Fibroblast of peridontal ligament (primary cell): ENCODE measurements at regions not wholly inside any gene's neighbourhood (a gene's known extent, or its start where the extent isn't known, plus 50 kb on each side); places are given as distances from the start of the nearest gene placed in this dataset.

Source experiments
- DNase-seq: peaks from one replicate; pipeline ENCODE4 v3.0.0-alpha.2; 2010; ENCODE audit errors: extremely low read depth

DNA sequence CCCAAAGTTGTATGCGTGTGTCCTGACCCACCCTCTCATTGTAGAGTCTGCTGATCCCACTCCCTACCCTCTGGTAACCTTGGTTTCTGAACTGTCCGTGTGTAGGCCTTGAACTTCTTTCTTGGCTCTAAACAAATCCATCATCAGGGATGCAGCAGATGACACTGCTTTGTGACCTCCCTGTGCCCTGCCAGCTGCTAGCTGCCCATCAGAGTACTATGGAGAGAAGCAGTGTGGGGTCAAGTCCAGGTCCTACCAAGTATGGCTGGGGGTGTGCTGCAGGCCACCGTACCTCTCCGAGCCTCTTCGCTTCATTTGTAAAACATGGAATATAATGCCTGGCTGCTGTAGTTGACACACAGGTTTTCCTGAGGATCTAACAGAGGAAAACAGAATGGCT, 183.5 kb upstream of the RBPJ start:
- DNase-seq, result no peak

DNA sequence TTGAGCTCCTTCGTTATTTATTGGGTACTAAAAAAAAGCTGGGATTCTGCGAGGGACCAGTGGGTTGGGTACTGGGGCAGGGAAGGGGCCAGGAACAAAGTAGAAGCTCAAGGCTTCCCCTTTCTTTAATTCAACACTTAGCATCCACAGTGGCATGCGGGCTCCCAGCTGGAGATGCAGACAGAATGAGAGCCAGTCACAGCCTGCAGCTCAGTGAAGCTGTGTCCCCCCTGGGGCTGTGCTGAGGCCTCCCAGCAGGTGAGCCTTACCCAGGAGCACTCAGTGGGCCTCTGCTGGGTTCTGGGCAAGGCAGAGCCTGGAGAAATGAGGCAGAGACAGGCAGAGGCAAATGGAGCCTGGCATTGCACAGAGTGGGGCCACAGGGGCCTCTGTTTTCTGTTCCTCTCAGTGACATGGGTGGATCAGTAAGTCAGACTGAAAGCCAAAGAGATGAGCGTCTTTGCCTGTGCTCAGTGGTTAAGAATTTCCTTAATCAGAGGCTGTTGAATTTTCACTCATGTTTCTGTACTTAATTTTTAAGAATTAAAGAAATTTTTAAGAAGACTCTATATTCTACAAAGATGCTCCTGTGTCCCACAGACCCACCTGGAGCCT, 181.4 kb upstream of the RBPJ start:
- no peak for DNase-seq

DNA sequence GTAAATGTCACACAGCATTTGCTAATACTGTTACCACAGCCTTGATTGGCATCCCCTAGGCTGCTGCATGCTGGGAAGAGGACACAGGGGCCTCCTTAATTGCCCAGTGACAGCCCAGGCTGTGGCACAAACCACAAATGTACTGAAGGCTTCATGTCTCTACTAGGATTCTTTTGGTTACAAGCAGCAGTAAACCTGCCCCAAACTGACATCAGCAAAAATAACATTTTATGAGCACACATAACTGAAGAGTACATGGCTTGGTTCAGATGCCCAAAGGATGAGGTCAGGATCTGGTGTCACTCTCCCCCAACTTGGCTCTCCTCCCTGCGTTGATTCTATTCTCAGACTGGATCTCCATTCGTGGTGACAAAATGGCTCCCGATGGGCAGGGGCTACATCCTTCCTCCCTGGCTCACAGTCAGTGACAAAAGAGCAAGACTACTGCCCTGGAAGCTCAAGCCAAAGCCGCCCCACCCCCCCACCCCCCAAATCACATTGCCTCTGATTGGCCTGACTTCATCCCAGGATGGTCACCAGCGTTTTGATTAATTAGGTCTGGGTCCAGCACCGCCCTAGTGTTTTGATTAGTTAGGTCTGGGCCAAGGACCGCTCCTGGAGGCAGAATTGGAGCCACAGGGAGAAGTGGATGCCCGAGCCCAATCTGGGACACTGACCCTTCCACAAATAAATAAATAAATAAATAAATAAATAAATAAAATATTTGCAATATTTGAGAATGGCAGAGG, 180.5 kb upstream of the RBPJ start:
- DNase-seq, result peak; percentile 68

DNA sequence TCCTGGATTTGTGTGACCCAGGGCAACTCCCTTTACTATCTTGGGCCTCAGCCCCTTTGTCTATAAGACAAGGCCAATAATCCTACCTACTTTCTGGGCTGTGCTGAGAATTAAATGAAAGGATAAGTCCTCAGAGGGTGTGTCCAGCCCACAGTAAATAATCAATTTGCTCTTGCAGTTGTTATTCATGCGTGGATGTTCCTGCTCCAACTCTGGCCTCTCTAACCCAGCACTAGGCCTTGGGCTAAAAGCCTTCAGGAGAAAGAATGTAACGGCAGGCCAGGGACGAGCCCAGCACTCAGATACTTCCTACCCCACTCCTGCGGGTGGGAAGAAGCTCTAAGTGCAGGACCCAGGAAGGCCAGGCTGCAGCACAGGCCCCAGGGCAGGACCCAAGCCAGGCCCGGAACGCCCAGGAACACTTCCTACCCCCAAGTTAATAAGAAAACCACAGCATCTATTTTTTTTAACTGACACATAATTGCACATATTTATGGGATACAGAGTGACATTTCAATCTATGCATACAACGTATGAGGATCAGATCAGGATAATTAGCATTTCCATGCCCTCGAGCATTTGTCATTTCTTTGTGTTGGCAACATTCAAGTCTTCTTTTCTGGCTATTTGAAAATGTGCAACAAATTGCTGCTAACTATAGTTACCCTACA, 179.6 kb upstream of the RBPJ start:
- DNase-seq, result no peak

DNA sequence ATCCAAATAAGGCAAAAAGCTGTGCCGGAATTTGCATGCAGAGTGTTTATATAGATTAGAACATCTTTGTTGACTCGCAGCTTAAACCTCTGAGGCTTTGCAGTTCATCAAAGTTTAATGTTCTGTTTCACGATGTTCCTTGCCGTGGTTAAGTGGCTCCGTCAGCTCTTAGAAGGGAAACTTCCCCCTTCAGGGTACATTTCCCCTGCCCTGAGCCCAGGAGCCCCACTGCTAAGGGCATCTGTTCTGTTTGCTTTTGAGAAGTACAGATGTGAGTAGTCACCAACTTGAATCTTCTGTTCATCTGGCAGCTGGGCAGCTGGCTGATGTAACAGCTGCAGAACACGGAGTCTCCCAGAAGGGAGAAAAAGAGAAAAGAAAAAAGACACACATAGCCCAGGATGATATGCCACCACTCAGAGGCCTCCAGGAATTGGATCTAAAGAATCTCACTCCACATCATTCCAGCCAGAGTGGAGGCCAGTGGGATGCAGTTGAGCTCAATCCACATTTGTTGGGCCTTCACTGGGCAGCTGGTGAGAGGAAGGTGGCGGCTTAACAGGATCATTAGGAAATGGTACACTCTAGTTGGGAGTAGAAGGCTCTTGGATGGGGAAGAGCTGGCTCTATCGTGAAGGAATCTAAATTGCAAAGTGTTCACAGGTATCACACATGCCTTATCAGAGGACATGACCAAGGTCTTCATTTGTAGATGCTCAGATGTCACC, 178.7 kb upstream of the RBPJ start:
- peak; percentile 73 for DNase-seq

DNA sequence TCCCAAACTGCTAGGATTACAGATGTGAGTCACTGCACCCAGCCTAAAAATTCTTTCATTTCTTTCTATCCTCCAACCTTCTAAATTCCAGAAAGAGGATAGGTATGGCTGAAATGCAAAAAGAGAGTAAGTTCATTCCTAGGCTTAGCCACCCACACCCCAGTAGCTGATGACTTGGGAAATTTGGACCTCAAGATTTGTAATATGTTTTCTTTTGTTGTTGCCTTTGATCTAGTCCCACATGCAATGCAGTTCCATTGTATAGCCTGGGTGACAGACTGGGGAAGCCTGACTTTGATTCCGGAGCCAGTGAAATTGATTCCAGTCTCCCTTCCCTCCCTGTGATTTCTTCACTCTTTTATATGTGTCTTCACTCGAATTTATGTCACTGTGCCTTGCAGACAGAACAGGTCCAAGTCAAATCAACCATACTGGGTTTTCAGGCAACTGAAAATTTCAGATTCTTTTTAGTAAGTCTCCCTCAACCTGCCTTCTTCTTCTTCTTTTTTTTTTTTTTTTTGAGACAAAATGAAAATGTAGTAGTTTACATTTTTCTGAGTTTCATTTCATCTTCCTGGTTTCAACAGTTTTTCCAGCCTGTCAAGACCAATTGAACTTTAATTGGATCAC, 176.2 kb upstream of the RBPJ start:
- DNase-seq, result no peak

DNA sequence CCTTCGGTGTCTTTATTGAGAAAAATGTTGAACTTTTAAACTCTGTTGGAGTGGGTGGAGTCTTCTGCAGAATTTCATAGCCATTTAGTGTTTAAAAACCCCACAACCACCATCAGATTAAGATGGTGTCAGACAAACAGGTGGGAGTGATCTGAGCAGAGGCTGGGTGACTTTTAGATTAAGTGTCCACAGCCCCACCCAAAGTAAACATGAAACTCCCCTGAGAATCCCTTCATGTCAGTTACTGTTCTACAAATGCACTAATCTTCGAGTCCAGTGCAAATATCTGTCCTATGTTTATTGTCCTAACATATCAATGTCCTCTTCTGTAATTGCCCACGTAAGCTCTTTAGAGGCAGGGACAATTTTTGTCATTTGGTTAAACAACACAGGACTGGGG, 175.6 kb upstream of the RBPJ start:
- no peak for DNase-seq

DNA sequence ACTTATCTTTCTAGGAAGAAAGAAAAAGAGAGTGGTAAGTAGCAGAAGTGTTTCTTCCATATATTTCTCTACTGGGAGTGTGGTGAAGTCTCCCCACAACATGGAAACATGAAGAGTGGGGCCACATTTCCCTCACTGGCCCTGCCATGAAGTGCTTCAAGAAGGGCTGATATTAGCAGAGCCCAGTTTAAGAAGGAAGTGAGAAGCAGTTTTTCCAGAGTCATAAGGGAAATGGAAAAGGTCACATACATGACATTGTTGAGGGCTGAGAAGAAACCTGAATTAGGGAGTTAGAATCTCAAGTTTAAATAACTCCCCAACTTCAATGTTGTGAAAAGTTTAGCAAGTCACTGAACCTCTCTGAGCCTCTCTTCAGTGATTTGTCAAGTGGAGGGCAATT, 171.9 kb upstream of the RBPJ start:
- DNase-seq, result no peak

DNA sequence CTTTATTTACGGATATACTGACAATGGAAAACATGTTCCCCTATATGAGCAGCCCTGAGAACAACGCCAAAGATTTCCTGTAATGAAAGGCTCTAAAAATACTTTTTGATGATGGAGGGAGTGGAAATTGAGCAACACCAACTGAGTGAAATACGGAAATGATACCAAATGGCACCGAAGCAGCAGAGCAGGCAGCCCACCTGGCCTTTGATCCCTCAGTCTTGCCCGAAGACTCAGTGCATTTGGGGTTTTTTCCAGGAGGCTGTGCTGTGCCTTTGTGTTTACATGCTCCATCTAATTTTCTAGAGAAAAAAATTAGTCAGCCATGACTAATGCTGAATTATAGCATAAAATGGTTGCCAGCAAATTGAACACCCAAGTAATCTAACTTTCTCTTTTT, 169.9 kb upstream of the RBPJ start:
- DNase-seq, result peak; percentile 69

DNA sequence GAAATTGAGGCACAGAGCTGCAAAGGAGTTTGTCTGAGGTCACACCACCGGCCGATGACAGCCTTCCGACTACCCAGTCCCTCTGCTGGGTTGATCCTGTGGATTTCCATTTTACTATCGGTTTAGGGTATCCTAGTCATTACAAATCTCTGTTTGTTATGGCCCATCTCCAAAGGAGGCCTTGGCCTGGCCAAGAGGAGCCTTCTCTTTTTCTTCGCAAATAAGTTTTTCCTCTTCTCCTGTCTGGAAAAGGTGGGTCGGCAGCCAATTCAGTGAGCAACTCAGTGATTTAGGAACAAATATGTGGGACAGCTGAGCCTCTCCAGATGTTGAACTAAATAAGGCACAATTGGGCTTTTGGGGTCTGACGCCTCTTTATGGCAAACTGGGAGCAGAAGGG, 169.2 kb upstream of the RBPJ start:
- peak; percentile 29 for DNase-seq

DNA sequence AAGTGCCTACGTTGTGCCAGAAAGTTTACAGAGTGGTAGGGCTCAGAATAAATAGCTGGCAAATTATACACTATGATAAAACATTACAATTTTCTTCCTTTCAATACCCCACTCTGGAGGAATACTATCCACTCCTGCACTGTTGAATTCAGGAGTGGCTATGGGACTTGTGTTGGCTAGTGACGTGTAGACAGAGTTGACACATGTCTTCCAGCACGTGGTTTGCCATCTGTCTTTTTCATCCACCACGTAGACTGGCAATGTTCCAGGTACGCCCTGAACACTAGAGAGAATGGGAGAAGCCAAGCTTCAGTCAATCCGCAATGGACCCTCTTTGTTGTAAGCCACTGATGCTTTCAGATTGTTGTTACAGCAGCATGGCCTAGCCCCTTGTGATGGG, 168.8 kb upstream of the RBPJ start:
- DNase-seq, result no peak

DNA sequence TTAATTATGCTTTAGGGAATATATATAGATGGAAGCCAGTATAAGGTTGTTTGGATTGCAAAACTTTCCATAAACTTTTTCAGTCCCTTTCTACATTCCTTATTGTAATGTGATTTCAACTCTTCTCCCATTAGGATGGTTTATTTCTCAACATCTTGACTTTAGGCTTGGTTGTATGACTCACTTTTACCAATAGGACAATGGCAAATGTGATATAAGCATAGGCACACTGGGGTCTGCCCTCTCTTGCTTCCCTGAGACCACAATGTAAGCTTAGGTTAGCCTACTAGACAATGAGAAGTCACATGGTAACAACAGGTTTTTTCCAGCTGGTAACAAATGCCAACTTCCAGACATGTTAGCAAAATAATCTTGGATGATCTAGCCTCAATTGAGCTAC, 163.3 kb upstream of the RBPJ start:
- DNase-seq, result peak; percentile 40

DNA sequence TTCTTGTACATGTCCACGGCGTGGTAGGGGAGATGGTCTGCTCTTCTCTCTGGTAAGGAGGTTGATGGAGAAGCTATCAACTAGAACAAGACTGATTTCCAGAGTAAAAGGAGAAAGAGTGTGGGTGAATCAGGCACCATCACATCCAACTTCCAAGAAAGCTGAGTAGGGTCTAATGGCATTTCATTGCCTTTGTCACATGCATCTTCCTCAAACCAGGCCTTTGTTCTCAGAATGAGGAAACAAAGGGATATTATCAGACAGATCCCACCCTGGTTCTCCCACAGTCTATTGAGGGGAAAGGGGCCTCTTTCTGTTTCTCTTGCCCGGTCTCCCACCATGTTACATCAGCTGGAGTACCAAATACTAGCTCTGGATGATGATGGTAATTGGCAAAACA, 160.2 kb upstream of the RBPJ start:
- no peak for DNase-seq

DNA sequence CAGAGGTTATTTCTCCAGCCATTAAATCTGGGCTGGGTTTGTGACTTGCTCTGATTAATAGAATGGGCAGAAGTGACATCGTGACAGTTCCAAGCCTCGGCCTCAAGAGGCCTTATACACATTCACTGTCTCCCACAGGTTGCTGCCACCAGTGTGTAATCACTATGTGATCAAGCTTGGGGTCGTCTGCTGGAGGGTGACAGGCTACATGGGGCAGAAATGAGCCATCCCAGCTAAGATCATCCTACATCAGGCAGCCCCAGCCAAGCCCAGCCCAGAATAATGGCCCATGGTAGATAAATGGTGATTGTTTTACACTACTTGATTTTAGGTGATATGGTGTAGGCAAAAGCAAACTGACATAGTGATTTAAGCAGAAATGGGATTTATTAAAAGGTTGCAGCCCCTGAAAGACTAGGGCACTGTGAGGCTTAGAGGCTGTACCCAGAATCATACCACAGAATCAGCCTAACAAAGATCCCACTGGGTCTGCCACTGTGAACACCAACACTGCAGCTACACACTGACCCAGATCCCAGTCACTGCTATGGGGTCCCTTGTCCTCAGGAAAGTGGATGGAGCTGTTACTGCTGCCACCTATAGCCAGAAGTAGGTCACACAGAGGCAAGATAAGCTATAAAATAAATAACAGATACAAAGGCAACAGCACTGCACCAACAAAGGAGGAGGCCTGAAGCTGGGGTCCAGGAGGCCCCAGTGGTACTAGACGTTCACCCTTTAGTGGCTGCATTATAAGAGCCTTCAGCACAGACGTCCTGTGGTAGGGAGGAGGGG, 159.6 kb upstream of the RBPJ start:
- DNase-seq, result no peak

DNA sequence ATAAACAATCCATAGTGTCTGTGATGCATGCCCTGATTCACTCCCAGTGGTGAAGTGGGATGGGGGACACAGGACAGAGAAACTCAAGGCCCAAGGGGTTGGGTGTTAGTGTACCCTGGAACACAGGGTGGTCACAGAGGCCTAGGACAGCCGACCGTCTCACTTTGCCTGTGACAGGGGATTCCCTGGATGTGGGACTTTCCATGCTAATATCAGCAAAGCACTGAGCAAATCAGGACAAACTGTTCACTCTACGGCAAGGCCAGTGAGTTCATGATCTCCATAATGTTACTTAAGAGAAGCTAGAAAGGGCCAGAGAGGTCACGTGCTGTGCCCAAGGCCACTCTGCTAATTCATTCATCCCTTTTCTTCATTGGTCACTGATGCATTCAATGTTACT, 158.7 kb upstream of the RBPJ start:
- DNase-seq, result no peak

DNA sequence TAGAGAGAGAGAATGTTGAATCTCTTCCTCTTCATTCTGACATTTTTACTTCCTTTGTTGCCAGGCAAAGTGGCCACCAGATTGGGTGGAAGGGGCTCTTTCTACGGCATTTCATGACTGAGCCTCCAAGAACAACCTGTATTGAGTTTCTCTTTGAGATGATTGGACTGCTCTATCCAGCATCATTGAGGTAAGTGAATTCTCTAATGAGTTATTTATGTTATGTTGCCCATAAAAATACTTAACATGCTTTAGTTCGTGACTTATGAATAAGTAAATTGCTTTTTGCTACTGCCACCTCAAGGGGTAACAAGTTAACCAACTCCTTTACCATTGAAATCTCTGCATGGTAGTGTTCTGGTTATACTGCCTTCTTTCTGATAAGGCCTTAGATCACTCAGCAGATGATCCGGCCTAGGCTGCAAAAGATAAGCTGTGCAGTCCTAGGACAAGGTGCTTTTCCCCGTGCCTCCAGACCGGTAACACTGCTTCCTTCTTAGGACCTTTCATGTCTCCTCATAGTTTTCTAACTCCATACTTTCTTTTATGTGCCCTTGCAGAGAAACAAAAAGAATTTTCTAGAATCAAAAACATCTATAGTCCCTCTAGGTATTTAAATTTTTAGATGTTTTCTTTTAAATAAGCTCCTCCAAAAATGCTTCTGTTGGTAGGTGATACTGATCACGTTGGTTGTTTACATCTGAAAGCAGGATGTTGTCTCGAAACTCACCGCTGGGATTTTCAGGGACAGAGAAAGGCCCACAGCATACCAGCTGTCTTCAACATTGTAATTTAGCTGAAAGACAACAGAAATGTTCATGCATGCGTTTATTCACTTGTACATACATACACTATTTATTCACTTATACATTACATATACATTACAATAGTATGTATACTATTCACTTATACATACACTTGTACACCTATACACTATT, 157.1 kb upstream of the RBPJ start:
- DNase-seq, result no peak

DNA sequence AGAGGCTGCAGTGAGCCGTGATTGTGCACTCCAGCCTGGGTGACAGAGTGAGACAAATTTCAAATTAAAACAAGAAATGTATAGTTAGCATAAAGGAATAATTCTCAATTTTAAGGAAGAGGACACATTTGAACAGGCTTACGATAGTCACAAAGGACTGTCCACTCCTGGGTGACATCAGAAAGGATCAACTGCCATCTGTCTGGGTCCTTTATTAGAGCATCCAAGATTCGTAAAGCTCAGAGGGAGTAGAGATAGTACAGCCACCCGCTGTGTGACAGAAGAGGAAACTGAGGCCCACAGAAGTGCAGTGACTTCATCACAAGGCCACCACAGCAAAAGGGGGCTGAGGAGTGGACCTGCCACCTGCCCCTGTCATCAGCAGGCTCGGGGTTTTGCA, 149.3 kb upstream of the RBPJ start:
- DNase-seq, result no peak

DNA sequence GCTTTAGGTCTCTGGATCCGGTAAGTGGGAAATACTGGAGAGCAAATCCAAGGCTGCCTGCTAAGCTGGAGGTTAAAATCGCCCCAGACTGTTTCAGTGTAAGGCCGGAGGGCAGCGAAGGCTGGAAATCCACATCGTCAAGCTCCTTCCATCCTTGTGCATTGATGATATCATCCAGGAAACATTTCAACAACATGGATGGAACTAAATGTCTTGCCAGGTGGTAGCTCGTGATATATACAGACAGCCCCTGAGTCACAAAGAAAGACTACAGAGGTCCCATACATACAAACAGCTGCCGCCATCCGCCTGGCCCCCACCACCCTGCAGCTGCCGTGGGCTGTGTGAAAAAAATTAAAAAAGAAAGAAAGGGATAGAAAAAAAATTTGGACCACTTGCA, 148.9 kb upstream of the RBPJ start:
- peak; percentile 72 for DNase-seq

DNA sequence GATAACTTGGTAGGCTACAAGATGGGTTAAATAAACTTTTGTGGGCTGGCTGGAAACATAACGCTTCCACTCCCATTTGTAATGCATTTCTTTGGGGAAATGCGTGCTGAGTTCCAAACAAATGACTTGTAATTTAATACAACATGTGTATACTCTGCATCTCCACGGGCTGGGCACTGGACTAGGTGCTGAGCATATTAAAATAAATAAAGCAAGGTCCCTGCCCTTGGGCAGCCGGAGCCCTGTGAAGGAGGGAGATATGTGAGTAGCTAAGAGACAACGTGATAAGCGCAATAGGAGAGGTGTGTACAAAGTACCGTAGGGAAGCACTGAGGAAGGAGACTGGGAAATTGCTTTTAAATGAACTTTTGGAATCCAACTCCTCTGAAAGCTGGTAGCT, 147.2 kb upstream of the RBPJ start:
- DNase-seq, result peak; percentile 74

DNA sequence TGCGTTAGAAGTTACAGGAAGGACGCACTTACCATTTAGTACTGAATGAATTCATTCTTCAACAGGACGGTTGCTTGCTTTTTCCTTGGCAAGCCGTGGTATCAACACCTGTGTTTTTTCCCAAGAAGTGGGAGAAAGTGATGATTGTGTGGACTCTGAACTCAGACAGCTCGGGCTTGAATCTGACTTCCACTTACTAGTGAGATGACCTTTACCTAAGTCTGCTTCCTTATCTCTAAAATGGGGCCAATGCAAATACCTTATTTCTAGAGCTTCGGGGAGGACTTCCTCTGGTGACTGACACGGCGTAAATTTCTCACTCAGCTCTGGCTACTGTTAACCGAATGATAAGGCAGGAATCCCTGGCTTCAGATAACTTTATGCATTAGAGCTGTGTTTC, 146.8 kb upstream of the RBPJ start:
- DNase-seq, result no peak
